Dedifferentiated amniotic fluid mesenchymal stem cell (primary cell): ENCODE measurements at regions not wholly inside any gene's neighbourhood (a gene's known extent, or its start where the extent isn't known, plus 50 kb on each side); places are given as distances from the start of the nearest gene placed in this dataset.
"Not testable (repeated sequence)": the region's sequence is repeated elsewhere in the genome, so short reads cannot be mapped to it uniquely, and the experiment has no call there.

Source experiments
- DNase-seq: peaks from one replicate; pipeline ENCODE4 v3.0.0-alpha.2; 2016; ENCODE audit errors: extremely low spot score

DNA sequence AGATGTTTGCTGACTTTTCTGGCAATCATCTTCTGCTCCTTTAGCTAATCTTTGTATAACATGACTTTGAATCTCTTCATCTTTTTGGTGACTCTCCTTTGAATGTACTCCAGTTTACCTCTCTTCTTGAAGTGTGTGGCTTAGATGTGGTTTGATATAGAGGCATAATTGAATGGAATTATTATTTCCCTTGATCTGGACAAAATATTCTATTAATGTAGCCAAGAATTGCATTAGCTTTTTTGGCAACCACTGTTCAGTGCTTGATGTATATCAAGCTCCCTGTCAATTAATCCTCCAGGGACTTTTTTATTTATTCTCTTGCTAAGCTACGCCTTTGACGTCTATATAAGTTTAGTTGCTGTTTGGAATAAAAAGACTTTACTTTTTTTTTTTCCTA, 490.8 kb downstream of the PCDH20 start:
- no peak for DNase-seq

DNA sequence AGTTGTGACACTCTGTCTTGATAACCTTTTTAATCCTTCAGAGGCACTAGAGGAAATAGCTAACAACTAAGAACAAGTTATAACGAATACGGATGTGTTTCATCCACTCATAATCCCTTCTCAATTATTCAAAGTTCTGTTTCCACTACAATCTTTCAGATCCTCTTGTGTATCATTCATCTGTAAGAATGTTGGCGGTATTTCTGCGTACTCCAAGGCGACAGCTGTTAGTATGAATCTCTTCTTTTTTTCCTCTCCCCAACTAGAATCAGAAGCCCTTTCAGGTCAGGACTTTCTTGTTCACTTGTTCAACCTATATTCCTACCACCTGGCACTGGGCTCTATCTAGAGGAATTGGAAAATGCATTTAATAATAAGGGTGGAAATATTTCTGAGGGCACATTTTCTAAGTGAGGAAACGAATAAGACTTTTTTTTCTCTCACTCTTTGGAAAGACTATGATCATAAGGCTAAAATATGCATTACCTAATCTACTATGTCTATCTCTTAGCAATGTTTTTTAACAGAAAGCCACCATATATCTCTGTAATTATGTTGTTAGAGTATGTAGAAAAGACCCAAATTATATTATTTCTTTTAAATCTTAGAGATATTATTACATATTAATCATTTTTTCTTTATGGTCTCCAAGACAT, 492.9 kb downstream of the PCDH20 start:
- no peak for DNase-seq

DNA sequence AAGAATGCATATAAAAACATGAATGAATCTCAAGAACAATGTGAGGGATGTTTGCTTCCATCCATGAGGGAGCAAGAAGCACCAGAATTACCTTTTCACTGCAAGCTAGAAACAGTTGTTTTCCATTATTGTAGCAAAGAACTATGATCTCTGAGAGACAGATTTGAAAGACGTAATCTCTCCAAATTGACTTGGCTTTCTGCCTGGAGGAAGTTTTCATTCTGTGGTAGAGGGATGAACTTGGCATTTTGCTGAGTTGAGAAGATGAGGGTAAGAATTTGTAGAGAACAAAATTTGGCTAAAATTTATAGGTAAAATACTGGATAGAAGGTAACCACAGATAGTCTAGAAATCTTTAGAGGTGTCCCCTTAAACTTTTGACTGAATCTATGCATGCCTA, 496.8 kb downstream of the TDRD3 start:
- DNase-seq, result no peak

DNA sequence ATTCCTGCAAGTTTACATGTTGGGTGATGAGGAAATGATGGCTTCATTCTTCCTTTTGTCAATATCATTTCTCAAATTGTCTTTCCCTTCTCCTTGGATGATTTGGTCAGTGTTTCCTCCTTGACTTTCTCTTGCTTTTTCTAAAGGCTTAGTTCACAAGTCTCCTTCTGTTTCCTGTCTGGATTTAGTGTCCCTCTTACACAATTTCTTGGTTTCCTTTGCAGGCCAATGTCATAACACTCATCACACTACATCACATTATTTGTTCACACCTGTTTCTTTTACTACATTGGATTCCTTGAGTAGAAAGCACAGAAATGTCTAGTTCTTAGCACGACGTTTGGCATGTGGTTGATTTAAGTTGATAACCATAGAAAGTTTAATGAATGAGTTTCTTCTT, 490.7 kb downstream of the TDRD3 start:
- DNase-seq, result no peak

DNA sequence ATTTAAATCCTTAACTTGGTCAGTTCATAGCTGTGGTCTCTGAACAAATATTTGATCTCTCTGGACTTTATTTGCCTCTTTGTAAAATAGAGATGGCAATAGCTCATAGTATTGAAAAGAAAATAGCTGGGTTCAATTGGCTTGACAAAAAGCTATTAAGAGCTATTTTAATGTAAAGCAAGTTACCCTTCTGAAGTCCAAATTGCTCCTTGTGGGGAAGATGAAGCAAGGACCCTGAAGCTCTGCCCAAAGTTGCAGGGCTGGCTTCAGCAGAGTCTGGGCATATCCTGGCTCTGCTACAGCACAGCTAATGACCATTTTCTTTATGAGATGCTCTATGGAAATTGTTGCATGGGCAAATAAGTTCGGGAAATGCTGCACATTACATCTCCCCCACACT, 484.5 kb downstream of the TDRD3 start:
- DNase-seq, result no peak

DNA sequence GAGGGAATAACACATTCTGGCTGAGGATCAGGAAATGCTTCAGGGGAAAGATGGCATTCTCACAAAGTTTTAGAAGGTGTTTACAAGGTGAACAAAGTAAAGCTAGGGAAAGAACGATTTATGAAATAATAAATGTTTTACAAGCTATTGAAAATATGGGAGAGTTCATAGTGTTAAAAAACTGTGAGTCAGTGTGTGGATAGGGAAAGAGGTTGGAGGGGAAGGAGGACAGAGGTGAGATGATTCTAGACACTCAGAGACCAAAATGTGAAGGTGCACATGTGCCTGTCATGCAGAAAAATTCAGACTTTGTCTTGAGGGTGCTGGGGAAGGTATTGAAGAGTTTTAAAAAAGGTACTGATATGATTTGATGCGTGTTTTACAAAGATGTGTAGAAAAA, 476.1 kb downstream of the TDRD3 start:
- no peak for DNase-seq

DNA sequence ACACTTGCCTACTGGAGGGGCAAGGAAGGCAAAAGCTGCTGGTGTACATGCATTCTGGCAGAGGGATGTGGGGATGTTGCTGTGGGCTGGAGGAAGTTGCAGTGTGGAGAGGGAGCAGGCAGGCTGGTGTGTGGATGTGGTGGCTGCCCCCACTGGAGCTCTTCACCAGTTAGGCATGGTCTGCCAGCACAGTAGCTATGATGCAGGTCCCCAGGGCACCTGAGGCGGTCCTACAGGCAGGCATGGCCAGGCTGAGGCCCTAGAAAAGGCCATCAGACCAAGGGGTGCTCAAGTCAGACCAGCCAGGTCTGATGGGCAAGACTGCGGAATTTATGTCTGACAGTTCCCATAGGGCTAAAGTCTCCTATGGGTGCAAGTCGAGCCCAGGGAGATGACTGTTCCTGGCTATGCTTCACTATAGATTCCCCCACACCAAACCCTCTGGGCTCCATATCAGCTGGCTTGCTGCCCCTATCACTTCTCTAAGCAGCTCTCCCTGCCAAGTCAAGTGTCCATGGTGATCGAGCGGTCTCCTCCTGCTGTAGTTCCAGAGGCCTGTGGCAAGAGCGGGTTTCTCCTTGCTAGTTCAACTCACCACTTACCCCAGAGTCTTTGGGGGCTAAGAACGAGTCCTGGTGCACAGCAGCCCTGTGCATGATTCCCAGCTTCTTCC, 473.1 kb downstream of the TDRD3 start:
- no peak for DNase-seq

DNA sequence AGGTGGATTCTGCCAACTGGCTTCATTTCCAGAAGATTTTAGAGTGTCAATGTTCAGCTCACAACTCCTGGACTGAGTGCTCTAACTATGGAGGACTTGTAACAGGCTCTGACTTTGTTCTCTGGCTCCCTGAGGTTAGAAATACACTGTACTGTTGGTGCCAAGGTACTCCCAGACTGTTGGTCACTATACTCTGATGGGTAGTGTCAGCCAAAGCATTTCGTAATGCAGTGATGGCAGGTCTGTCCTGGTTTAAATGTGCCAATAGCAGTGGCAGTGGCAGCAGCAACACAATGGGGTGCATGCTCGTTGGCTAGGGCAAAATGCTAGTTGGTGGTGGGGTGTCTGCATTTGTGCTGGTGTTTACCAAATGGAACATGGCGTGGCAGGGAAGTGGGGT, 472.2 kb downstream of the TDRD3 start:
- DNase-seq, result no peak

DNA sequence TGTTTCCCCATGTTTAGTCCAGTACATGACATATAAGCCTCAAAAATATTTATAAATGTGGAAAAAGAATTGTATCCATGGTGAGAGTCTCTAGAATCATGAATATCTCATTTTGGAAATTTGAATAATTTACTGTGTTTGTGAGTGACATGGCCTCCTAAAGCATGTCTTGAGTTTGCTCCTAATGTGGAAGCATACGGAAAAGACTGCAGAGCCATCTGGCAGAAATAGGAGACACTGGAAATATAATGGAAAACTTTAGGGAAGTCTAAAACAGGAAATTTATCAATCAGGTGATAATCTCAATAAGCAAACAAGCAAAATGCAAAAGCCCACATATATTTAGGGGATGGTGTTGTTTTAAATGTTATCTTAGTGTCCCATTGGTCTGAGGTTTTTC, 465.0 kb downstream of the TDRD3 start:
- no peak for DNase-seq

DNA sequence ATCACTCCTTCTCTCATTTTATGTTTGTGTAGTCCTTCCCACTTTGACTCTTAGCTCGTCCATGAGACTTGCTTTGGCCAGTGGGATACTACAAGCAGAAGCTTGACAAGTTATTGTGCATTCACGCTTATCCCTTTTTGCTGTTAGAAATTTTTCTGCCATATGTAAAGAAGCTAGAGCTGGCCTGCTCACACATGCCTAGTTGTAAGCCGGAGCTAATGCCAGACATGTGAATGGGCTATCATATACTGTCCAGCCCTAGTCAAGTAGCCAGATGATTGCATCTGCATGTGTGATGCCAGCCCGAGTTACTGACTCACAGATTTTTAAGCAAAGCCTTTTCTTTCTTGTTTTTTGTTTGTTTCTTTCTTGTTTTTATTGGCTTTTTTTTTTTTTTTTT, 460.7 kb downstream of the TDRD3 start:
- no peak for DNase-seq

DNA sequence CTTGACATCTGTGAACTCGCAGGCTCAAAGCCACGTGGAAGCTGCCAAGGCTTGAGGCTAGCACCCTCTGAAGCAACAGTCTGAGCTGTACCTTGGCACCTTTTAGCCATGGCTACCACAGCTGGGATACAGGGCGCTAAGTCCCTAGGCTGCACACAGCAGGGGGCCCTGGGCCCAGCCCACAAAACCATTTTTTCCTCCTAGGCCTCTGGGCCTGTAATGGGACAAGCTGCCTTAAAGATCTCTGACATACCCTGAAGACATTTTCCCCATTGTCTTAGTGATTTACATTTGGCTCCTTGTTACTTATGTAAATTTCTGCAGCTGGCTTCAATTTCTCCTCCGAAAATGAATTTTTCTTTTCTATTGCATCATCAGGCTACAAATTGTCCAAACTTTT, 455.9 kb downstream of the TDRD3 start:
- DNase-seq, result no peak

DNA sequence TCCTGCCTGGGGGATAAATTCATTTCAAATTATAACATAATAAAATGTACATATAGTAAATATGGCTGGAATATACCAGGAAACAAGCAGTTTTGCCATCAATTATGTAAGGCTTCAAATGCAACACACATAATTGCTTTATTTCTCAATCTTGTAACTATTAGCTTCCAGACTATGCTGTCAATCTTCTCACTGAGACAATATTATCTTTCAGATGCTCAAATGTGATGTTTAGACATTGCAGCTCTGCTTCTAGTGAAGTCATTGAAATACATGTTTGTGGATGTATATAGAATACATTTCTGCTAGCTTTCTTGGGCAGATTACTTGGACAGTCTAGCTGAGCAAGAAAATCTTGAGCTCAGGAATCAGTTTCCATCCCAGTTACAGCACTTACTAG, 454.4 kb downstream of the TDRD3 start:
- no peak for DNase-seq

DNA sequence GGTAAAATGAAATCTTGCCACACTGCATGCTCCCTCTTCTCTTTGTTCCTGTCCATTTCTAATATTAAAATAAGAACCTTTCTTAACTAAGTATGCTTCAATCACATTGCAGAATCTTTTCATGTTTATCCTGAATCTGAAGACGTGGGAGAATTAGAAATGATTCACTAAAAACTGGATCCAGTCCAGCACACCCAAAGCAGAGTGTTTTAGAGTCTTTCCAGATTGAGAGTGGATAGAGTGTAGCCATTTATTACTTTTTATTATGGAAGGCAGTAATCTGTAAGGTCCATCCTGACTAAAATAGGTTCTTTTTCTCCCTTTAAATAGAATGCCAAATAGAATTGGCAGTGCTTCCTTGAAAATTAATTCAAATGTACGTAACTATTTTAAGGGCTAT, 453.5 kb downstream of the TDRD3 start:
- no peak for DNase-seq

DNA sequence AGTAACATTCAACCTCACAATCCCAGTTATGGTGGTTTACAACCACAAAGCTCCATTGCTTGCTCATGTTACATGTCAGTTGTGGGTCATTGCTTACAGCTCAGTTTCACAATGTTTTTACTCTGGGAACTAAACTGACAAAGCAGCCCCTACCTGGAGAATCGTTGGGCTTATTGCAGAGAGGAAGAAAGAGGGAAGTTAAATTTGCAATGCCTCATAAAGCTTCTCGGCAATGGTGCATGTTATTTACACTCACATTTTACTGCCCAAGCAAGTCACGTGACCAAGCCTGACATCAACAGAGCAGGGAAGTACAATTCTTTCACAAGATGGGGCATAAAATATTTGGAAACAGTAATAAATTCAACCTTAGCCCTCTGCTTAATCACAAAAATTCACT, 441.6 kb downstream of the TDRD3 start:
- no peak for DNase-seq

DNA sequence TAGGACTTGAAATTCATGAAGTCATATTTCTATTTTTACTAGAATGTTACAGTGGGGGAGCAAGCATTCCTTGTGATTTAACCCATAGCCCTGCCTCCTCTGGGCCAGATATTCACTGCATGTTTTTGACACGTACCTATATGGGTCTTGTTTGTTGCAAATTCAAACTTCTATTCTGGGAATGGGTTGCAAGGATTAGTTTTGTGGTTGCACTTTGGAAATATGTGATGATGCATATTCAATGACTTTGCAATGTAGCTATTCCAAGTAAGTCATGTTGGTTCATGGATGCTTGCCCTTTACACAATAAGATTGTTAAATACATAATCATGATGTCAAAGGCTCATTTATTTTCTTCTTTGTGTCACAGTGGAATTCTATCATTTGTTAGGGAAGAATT, 440.8 kb downstream of the TDRD3 start:
- no peak for DNase-seq

DNA sequence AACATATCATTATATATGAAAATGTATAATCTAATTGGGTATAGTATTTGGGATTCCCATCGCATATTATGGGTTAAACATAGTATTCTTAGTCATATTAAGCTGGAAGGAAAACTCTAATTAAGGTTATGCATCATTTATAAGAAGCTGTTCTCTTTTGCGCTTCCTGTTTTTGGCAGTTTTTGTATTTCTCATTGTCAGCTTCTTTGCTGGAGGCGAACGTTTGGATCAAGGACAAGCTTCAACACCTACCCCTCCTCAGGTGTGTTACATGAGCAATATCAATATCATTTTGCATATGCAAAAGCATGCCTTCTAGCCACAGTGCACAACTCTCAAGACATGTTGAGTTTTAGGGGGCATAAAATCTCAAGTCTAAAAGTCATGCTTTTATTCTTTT, 439.8 kb downstream of the TDRD3 start:
- DNase-seq, result no peak

DNA sequence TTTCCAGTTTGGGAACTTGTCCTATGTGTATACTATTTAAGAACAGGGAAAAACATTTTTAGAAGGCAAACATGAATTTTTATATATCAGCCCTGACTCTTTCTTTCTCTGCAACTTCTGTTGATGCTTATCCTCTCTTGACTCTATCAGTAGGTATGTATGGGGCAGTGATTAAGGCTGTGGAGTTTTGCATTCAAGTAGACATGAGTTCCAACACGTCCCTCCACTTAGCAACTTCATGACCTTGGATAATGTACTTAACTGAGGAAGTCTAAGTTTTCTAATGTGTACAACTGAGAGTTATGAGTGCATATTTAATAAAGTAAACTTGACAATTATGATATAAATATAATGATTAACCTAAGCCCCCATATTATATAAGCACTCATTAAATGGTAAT, 414.6 kb downstream of the TDRD3 start:
- DNase-seq, result no peak

DNA sequence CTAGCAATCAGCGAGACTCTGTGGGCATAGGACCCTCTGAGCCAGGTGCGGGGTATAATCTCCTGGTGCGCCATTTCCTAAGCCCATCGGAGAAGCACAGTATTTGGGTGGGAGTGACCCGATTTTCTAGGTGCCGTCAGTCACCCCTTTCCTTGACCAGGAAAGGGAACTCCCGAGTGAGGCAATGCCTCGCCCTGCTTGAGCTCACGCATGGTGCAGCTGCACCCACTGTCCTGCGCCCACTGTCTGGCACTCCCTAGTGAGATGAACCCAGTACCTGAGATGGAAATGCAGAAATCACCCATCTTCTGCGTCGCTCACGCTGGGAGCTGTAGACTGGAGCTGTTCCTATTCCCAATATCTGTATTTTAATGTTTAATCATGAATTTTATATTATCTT, 408.6 kb downstream of the TDRD3 start:
- DNase-seq, result not testable (repeated sequence)

DNA sequence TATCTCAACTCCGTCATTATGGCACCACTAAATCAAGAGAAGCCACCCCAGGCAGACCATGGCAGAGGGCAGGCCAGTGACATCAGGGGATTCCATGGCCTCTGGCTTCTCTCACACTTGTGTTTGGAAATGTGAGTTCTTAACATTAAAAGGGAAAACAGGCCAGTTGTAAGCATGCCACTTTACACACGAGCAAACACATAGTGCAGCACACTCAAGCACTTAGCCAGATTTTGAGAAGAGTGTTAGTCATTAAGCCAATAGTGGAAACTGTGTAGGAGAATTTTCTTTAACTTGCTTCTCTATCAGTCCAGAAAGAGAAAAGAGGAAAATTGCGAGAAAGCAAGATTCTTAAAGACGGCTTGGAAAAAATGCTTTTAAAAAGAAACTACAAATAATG, 401.5 kb downstream of the TDRD3 start:
- DNase-seq, result no peak

DNA sequence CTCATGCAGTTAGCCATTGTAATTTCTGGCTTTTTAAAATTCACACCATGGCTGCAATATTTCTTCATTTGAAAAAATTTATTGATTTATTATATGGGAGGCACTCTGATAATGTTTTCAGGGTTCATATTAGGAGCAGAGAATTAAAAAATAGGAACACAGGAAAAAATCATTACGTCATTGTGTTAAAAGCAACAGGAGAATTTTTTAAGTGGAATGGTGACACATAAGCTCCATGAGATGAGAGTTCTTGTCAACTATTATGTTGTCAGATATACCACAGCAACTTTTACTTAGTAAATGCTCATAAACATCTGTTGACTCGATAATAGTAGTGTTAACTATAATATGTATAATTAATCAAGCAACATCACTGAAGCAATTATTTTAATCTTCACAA, 400.1 kb downstream of the TDRD3 start:
- no peak for DNase-seq

DNA sequence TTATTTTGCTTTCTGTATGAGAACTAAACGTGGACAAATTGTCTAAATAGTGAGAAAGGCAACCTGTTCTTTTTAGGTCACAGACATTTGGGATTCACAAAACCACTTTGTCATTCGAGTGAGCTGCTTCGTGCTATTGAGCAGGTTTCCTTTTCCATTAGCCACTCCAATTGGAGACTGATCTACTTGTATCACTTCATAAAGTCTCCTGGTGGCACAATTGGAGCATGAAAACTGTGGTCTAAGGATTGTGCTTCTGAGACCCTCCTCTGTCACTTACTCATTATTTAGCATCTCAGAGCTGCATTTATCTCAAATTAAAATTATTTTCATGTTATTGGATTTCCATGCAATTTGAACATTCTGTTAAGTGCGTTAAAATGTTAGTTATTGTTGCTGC, 397.7 kb downstream of the TDRD3 start:
- DNase-seq, result no peak

DNA sequence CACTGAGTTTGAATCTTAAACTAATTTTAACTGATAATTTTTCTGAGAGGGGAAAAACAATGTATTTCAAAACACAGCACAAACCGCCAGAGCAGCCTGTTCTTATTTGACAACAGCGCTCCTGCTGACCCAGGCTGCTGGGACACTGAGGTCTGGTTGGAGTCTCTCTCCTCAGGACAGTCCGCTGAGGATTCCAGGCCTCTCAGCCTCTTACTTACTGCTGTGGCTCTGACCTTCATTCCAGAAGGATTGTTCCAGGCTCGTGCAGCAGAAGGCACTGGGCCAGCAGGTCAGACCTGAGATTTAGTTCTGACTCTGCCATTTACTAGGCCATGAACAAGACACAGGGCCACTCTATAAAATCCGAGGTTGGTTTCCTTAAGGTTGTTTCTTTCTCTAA, 393.6 kb downstream of the TDRD3 start:
- DNase-seq, result no peak

DNA sequence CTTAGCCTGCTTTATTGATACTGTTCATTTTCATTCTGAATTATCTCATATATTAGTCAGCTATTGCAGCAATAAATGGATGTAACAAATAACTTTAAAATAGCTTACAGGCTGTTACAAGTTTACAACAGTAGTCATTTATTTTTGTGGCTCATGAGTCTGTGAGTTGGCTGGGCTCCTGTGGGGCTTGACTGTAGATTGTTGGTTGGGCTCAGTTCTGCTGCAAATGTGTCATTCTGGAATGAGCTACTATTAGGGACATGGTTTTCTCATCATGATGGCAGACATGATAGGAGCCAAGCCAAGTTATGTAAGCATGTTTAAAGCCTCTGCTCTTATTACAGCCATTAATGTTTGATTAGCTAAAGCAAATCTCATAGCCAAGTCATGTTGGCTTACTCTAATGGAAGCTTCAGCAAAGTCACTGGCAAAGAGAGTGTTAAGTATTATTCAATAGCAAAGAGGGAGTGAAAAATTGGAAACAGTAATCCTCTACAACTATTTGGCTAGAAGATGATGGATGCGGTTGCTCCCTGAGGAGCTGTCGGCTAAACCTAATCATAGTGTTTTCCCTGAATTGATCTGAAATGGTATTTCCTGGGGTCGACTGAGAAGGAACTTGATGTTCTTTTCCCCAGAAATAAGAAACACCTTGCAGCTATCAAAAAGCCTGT, 391.3 kb downstream of the TDRD3 start:
- DNase-seq, result no peak

DNA sequence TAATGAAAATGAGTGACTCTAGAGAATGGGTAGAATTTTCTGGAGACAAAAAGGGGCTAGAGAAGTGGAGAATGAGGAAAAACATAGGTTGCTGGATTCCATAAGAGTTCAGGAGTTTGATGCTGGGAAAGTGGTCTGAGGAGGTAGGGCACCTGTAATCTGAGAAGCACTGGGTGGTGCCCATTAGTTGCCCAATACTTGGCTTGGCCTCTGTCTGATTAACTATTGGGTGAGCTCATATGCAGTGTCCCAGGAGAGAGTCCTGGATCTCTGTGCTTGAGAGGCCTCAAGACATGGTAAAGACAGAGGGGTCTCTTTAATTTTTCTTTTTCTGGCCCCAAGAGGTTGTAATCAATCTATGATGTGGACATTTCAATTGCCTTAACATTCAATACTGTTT, 390.1 kb downstream of the TDRD3 start:
- no peak for DNase-seq
